NCI-H524 (cell line): ENCODE measurements at regions not wholly inside any gene's neighbourhood (a gene's known extent, or its start where the extent isn't known, plus 50 kb on each side); places are given as distances from the start of the nearest gene placed in this dataset.
"Not testable (repeated sequence)": the region's sequence is repeated elsewhere in the genome, so short reads cannot be mapped to it uniquely, and the experiment has no call there.

Source experiments
- DNase-seq, 2 experiments: peaks; one replicate each; lab custom pipeline; 2025; lab: John Stamatoyannopoulos, UW

GRCh38 chr3:166818464-166818863 lies 561.6 kb downstream of the ZBBX start:
- DNase-seq: no peak

GRCh38 chr3:166817269-166817668 lies 562.8 kb downstream of the ZBBX start:
- DNase-seq: not testable (repeated sequence)

GRCh38 chr3:166810741-166811445 lies 569.2 kb downstream of the ZBBX start:
- DNase-seq: no peak

- DNase-seq: no peak
Observed at GRCh38 chr3:166809520-166809919, 570.6 kb downstream of the ZBBX start.

GRCh38 chr3:166788936-166789335 lies 591.2 kb downstream of the ZBBX start:
- DNase-seq: no peak

- no peak for DNase-seq
Observed at GRCh38 chr3:166785876-166786275, 594.2 kb downstream of the ZBBX start.

- no peak for DNase-seq
Observed at GRCh38 chr3:166783206-166783605, 596.9 kb downstream of the ZBBX start.

GRCh38 chr3:166764698-166765318 lies 615.3 kb downstream of the ZBBX start:
- no peak for DNase-seq

GRCh38 chr3:166759736-166760513 lies 620.2 kb downstream of the ZBBX start:
- DNase-seq: no peak

GRCh38 chr3:166752214-166752613 lies 627.9 kb downstream of the ZBBX start:
- no peak for DNase-seq

- no peak for DNase-seq
Observed at GRCh38 chr3:166743481-166744134, 636.5 kb downstream of the ZBBX start.

- no peak for DNase-seq
Observed at GRCh38 chr3:166734734-166735133, 645.4 kb downstream of the ZBBX start.

GRCh38 chr3:166731701-166732100 lies 648.4 kb downstream of the ZBBX start:
- no peak for DNase-seq

GRCh38 chr3:166721466-166721865 lies 658.6 kb downstream of the ZBBX start:
- DNase-seq: no peak

GRCh38 chr3:166714206-166714605 lies 665.9 kb downstream of the ZBBX start:
- no peak for DNase-seq

GRCh38 chr3:166713787-166714186 lies 666.3 kb downstream of the ZBBX start:
- no peak for DNase-seq

GRCh38 chr3:166706094-166706493 lies 674.0 kb downstream of the ZBBX start:
- DNase-seq: no peak

GRCh38 chr3:166697495-166697894 lies 682.6 kb downstream of the ZBBX start:
- DNase-seq: no peak

- DNase-seq: no peak
Observed at GRCh38 chr3:166696103-166696502, 684.0 kb downstream of the ZBBX start.

- no peak for DNase-seq
Observed at GRCh38 chr3:166688665-166689064, 691.4 kb downstream of the ZBBX start.

- no peak for DNase-seq
Observed at GRCh38 chr3:166685246-166685645, 694.9 kb downstream of the ZBBX start.

- DNase-seq: not testable (repeated sequence)
Observed at GRCh38 chr3:166684077-166684476, 696.0 kb downstream of the ZBBX start.
